ENCODE measurements at regions not wholly inside any gene's neighbourhood (a gene's known extent, or its start where the extent isn't known, plus 50 kb on each side); places are given as distances from the start of the nearest gene placed in this dataset.

DNA sequence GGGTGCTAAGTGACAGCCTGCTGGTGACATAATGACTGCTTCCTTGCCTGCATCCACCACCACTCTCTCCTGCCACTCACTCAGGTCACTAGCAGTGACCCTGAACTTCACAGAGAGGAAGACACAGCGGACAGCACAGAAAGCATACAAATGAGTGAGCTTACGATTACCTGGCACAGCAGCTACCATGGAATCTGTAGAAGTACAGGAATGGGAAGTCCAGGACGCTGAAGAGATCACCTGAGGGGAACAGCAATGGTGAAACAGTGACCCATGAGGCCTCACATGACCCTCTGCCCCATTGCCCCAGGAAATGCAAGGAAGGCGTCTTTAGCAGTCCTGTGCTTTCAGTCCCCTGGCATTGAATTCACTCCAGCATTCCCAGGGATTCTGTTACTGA, 96.7 kb upstream of the RIOK3 start:
- TF ChIP-seq CTCF (IDR thresholded peaks at IDR 0.05) (no peak), POLR2A (IDR thresholded peaks at IDR 0.05) (no peak)
